Progenitor cell of endocrine pancreas (in vitro differentiated cells): ENCODE measurements at regions not wholly inside any gene's neighbourhood (a gene's known extent, or its start where the extent isn't known, plus 50 kb on each side); places are given as distances from the start of the nearest gene placed in this dataset.

Experiments used
- DNase-seq: peaks from one replicate; pipeline ENCODE4 v3.0.0; 2021; ENCODE audit warnings: low spot score; ENCODE audit not compliant: unreplicated experiment
- H3K27ac Mint-ChIP-seq: 2 replicates; pipeline ENCODE4 v1.8.0; 2021; ENCODE audit warnings: mild to moderate bottlenecking, moderate library complexity, mixed read lengths
- H3K27me3 Mint-ChIP-seq: 2 replicates; pipeline ENCODE4 v1.8.0; 2021; ENCODE audit warnings: mixed read lengths
- H3K36me3 Mint-ChIP-seq: 2 replicates; pipeline ENCODE4 v1.8.0; 2022; ENCODE audit warnings: mixed read lengths; ENCODE audit not compliant: insufficient read depth
- H3K4me1 Mint-ChIP-seq: 2 replicates; pipeline ENCODE4 v1.8.0; 2021; ENCODE audit warnings: low read depth, mixed read lengths
- H3K4me3 Mint-ChIP-seq: 2 replicates; pipeline ENCODE4 v1.8.0; 2021; ENCODE audit warnings: low read depth, mild to moderate bottlenecking, moderate library complexity, mixed read lengths
- H3K9me3 Mint-ChIP-seq: 2 replicates; pipeline ENCODE4 v1.8.0; 2021; ENCODE audit warnings: low read depth, mixed read lengths
- CTCF ChIP-seq: fragments of 200-600 bp; sonication (generic); IDR thresholded peaks from one replicate; pipeline ENCODE4 v1.5.0; 2021; ENCODE audit warnings: antibody characterized with exemption, mild to moderate bottlenecking; ENCODE audit not compliant: unreplicated experiment

DNA sequence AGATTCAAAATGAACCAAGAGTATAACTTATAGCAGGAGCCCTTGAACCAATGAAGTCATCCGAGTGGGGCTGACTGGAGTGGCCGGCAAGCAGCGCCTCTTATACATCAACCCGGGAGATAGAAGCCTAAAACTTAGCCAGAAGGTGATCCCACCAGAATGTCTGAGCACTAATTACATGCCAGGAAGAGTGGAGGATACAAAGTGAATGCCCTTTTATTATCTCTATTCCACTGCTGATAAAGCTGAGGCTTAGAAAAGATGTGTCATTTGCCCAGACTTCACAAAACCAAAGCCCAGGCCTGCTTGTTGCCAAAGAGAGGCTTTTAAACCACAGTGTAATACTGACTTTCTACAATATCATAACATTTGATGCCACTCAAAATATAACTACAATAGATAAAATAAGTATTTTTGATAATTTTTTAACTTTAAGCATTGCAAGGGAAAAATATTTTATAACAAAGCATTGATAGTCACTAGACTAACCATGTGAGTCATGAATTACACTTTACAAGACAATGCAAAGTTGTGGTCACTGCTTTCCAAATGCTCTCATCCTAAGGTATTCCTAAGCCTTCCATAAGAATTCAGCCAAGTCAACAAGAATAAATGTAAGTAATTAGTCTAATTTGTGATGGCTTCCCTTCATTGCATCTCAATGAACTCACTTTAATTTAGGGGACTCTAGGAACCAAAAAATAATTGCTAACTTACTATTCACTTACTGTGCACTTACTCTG, 58.6 kb upstream of the ARID5B start:
- Mint-ChIP-seq H3K27me3 (no peaks in the 10 kb centered on the region), H3K4me1 (peaks cover 20% of the 10 kb centered on the region), H3K36me3 (peaks cover 1% of the 10 kb centered on the region)

GRCh38 chr10:61844116-61844822, 57.2 kb upstream of the ARID5B start:
- Mint-ChIP-seq H3K4me1 (peaks cover 17% of the 10 kb centered on the region), H3K27me3 (no peaks in the 10 kb centered on the region), H3K27ac (no peak overlapping the region), H3K36me3 (peaks cover 1% of the 10 kb centered on the region), H3K9me3 (peaks cover 3% of the 10 kb centered on the region), H3K4me3 (no peak overlapping the region)
- TF ChIP-seq CTCF, result no peak
- DNase-seq, result no peak

More for the DNA sequence above, 58.6 kb upstream of the ARID5B start:
- H3K27ac Mint-ChIP-seq, result no peak overlapping the region
- H3K4me3 Mint-ChIP-seq, result no peak overlapping the region
- DNase-seq, result no peak
- H3K9me3 Mint-ChIP-seq, result peaks cover 3% of the 10 kb centered on the region
- no peak for TF ChIP-seq CTCF

- TF ChIP-seq CTCF, result no peak
- H3K9me3 Mint-ChIP-seq, result peaks cover 3% of the 10 kb centered on the region
- no peak for DNase-seq
- no peak overlapping the region for H3K4me3 Mint-ChIP-seq
- H3K27ac Mint-ChIP-seq, result no peak overlapping the region
- H3K4me1 Mint-ChIP-seq, result peaks cover 10% of the 10 kb centered on the region
- no peaks in the 10 kb centered on the region for H3K27me3 Mint-ChIP-seq
- peaks cover 1% of the 10 kb centered on the region for H3K36me3 Mint-ChIP-seq
Observed at GRCh38 chr10:61845196-61845949, 56.1 kb upstream of the ARID5B start.

DNA sequence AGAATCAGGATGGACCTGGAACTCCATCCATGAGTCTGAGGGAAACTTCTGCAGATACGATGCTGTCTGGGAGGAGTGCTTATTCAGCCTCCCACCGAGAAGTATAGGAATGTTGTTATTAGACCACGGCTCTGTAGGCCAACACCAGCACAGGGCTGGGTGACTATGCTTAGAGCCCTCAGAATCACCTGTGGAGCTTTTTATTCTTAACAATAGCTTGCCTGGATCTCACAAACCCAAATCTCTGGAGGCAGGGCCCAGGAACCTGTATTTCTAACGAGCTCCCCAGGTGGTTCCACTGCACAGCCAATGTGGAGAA, 55.6 kb upstream of the ARID5B start:
- Mint-ChIP-seq H3K36me3 (peaks cover 1% of the 10 kb centered on the region), H3K9me3 (peaks cover 3% of the 10 kb centered on the region), H3K27me3 (no peaks in the 10 kb centered on the region), H3K4me1 (peaks cover 6% of the 10 kb centered on the region), H3K27ac (no peak overlapping the region), H3K4me3 (no peak overlapping the region)
- no peak for DNase-seq
- no peak for TF ChIP-seq CTCF

- TF ChIP-seq CTCF, result no peak
- no peaks in the 10 kb centered on the region for H3K9me3 Mint-ChIP-seq
- H3K4me3 Mint-ChIP-seq, result no peak overlapping the region
- peaks cover 3% of the 10 kb centered on the region for H3K4me1 Mint-ChIP-seq
- no peaks in the 10 kb centered on the region for H3K27me3 Mint-ChIP-seq
- H3K27ac Mint-ChIP-seq, result no peak overlapping the region
- H3K36me3 Mint-ChIP-seq, result no peaks in the 10 kb centered on the region
- no peak for DNase-seq
Observed at GRCh38 chr10:61846370-61847031, 55.0 kb upstream of the ARID5B start.
